ENCODE measurements at regions not wholly inside any gene's neighbourhood (a gene's known extent, or its start where the extent isn't known, plus 50 kb on each side); places are given as distances from the start of the nearest gene placed in this dataset.

GRCh38 chr2:34011684-34012083 lies 412.6 kb upstream of the FAM98A start:
- no peak for TF ChIP-seq CTCF (conservative IDR thresholded peaks at IDR 0.05)
- TF ChIP-seq EZH2 (IDR thresholded peaks at IDR 0.05; ENCODE audit: low read depth) = no peak

Measured in PC-9 (cell line).